Astrocyte of the spinal cord (primary cell): ENCODE measurements at regions not wholly inside any gene's neighbourhood (a gene's known extent, or its start where the extent isn't known, plus 50 kb on each side); places are given as distances from the start of the nearest gene placed in this dataset.

Source experiments
- DNase-seq: peaks from one replicate; pipeline ENCODE4 v3.0.0; 2011; ENCODE audit warnings: low read depth, low spot score
- H3K4me3 ChIP-seq: 2 replicates; pipeline ENCODE4 v1.5.1; 2011; ENCODE audit warnings: low read depth, mild to moderate bottlenecking, low read length, moderate library complexity
- CTCF ChIP-seq: IDR thresholded peaks from 2 replicates; pipeline ENCODE4 v1.5.1; 2012; ENCODE audit warnings: low read depth, mild to moderate bottlenecking, low read length, inconsistent platforms
- in situ Hi-C: cut with HindIII; loops from 2 replicates; pipeline ENCODE4 v1.10.0; 2017; ENCODE audit warnings: low sequenced_read_pairs

DNA sequence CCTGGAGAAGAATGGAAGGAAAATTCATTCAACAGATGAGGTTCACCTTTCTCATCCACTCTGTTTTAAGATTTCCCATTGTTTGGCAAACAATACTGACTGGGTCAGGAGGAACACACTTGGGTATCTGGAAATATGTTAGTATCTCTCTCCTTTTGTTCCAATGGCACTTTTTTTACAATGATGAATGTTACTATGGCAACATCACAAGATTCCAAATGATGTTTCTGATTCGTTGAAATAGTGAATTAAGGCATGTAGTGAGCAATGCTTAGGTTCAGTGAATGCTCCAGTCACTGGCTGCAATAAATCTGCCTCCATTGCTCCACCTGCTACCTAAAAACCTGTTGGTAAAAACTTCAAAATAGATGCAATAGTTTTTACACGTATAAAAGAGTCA, 392.8 kb downstream of the DNAH5 start:
- in situ Hi-C loops, result no loop called here
- no peak for DNase-seq

GRCh38 chr5:13540168-13540750, 404.2 kb downstream of the DNAH5 start:
- H3K4me3 ChIP-seq, result no peak overlapping the region
- no peak for TF ChIP-seq CTCF
- no peak for DNase-seq
- in situ Hi-C loops, result no loop called here

More for the DNA sequence above, 392.8 kb downstream of the DNAH5 start:
- no peak overlapping the region for H3K4me3 ChIP-seq
- no peak for TF ChIP-seq CTCF

GRCh38 chr5:13536933-13537332, 407.6 kb downstream of the DNAH5 start:
- TF ChIP-seq CTCF, result no peak
- in situ Hi-C loops, result no loop called here
- no peak overlapping the region for H3K4me3 ChIP-seq
- no peak for DNase-seq

GRCh38 chr5:13533833-13534232, 410.7 kb downstream of the DNAH5 start:
- TF ChIP-seq CTCF, result no peak
- no peak overlapping the region for H3K4me3 ChIP-seq
- in situ Hi-C loops, result no loop called here
- no peak for DNase-seq

DNA sequence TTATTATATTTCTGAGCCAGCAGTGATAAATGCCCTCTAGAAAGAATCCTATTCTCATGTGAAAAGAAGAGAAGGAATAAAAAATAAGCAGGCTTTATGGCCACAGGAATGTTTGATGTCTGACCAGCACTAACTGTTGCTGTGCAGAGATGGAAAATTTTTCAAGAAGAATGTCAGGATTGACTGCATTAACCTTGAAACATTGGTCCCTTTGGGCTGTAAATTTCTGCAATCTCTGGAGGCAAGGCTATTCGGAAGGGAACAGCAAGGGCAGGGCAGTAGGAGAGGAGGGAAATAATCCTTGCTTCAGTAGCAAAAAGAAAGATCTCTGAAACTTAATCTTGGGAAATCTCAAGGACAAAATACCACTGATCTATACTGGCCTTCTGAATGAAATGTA, 415.2 kb downstream of the DNAH5 start:
- no peak for DNase-seq
- H3K4me3 ChIP-seq, result no peak overlapping the region
- in situ Hi-C loops, result no loop called here
- TF ChIP-seq CTCF, result no peak

DNA sequence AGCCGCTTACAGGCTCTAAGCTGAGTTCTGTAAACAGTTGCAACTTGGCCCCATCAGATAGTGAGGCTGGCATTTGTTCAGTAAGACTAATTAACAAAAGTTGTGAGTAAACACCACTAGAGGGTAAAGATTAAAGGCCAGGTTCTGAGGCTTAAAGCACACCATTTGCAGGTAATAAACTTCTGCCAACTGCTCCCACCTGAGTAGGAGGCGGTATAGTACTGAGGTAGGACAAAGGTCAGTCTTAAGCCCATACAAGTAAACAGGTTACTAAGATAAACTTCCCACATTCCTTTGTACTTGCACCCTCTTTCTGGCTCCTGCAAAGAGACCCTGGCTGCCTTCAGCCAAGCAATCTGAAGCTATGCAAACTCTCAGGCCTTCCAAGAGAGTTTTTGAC, 419.6 kb downstream of the DNAH5 start:
- TF ChIP-seq CTCF, result no peak
- in situ Hi-C loops, result no loop called here
- DNase-seq, result no peak
- no peak overlapping the region for H3K4me3 ChIP-seq

GRCh38 chr5:13519131-13519530, 425.4 kb downstream of the DNAH5 start:
- in situ Hi-C loops, result no loop called here
- no peak for DNase-seq
- H3K4me3 ChIP-seq, result no peak overlapping the region
- no peak for TF ChIP-seq CTCF
